ENCODE measurements at regions not wholly inside any gene's neighbourhood (a gene's known extent, or its start where the extent isn't known, plus 50 kb on each side); places are given as distances from the start of the nearest gene placed in this dataset.

DNA sequence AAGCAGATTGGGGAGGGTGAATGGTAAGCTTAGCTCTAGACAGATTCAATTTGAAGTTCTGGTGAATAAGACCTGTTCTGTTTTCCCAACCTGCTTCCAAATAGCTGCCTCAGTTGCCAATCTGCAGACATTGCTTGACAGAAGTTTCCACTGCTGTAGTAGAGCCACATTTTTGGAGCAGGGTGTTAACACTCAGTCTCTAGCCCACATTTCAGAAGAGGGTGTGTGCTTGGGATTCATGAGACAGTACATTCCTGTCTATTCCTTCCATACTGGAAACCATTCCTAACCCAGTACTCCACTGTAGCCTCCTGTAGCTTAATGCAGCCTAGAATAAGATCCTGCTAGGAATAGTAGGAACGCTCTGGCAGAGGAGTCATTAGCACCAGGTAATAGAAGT is 450.5 kb downstream of the NUF2 start:
- no peak overlapping the region for H3K4ac ChIP-seq (ENCODE audit: low read depth, low read length)
- no peak overlapping the region for H2BK120ac ChIP-seq (ENCODE audit: low read depth, low read length)
- TF ChIP-seq, protein P1, sequence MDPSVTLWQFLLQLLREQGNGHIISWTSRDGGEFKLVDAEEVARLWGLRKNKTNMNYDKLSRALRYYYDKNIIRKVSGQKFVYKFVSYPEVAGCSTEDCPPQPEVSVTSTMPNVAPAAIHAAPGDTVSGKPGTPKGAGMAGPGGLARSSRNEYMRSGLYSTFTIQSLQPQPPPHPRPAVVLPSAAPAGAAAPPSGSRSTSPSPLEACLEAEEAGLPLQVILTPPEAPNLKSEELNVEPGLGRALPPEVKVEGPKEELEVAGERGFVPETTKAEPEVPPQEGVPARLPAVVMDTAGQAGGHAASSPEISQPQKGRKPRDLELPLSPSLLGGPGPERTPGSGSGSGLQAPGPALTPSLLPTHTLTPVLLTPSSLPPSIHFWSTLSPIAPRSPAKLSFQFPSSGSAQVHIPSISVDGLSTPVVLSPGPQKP (IDR thresholded peaks at IDR 0.05; ENCODE audit: borderline replicate concordance, low read depth, low read length): no peak
- TF ChIP-seq BHLHE40 (IDR thresholded peaks at IDR 0.05; ENCODE audit: low read depth, low read length) (no peak), RAD21 (IDR thresholded peaks at IDR 0.05; ENCODE audit: low read length) (no peak), SMC3 (IDR thresholded peaks at IDR 0.05; ENCODE audit: low read depth, low read length) (no peak), MAFK (IDR thresholded peaks at IDR 0.05; ENCODE audit: low read depth, low read length) (no peak), POLR2A (IDR thresholded peaks at IDR 0.05; ENCODE audit: low read depth, low read length) (no peak), RFX5 (IDR thresholded peaks at IDR 0.05; ENCODE audit: low read depth, low read length) (no peak), MXI1 (IDR thresholded peaks at IDR 0.05; ENCODE audit: borderline replicate concordance, low read depth, low read length) (no peak), FOS (IDR thresholded peaks at IDR 0.05; ENCODE audit: low read depth, low read length) (no peak), CHD1 (IDR thresholded peaks at IDR 0.05; ENCODE audit: low read depth, low read length) (no peak), MAZ (IDR thresholded peaks at IDR 0.05; ENCODE audit: borderline replicate concordance, low read depth, low read length) (no peak), RCOR1 (IDR thresholded peaks at IDR 0.05; ENCODE audit: insufficient replicate concordance, low read length) (no peak), CEBPB (IDR thresholded peaks at IDR 0.05; ENCODE audit: low read depth, low read length) (no peak), NFE2L2 (IDR thresholded peaks at IDR 0.05; ENCODE audit: low read depth, low read length) (no peak)
- TF ChIP-seq, protein P2, sequence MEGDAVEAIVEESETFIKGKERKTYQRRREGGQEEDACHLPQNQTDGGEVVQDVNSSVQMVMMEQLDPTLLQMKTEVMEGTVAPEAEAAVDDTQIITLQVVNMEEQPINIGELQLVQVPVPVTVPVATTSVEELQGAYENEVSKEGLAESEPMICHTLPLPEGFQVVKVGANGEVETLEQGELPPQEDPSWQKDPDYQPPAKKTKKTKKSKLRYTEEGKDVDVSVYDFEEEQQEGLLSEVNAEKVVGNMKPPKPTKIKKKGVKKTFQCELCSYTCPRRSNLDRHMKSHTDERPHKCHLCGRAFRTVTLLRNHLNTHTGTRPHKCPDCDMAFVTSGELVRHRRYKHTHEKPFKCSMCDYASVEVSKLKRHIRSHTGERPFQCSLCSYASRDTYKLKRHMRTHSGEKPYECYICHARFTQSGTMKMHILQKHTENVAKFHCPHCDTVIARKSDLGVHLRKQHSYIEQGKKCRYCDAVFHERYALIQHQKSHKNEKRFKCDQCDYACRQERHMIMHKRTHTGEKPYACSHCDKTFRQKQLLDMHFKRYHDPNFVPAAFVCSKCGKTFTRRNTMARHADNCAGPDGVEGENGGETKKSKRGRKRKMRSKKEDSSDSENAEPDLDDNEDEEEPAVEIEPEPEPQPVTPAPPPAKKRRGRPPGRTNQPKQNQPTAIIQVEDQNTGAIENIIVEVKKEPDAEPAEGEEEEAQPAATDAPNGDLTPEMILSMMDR (conservative IDR thresholded peaks at IDR 0.05; ENCODE audit: low read depth, low read length): no peak
- TF ChIP-seq, protein P3, sequence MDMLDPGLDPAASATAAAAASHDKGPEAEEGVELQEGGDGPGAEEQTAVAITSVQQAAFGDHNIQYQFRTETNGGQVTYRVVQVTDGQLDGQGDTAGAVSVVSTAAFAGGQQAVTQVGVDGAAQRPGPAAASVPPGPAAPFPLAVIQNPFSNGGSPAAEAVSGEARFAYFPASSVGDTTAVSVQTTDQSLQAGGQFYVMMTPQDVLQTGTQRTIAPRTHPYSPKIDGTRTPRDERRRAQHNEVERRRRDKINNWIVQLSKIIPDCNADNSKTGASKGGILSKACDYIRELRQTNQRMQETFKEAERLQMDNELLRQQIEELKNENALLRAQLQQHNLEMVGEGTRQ (IDR thresholded peaks at IDR 0.05; ENCODE audit: low read depth, low read length): no peak
- no peaks in the 10 kb centered on the region for H4K20me1 ChIP-seq (ENCODE audit: insufficient read depth, low read length)
- ATAC-seq (ENCODE audit: low read depth): no peak
- H3K27me3 ChIP-seq (ENCODE audit: control insufficient read depth, insufficient read depth, low read length): no peaks in the 10 kb centered on the region
- POLR2A ChIA-PET (ENCODE audit: unreplicated experiment): no interaction called here
- H4K8ac ChIP-seq (ENCODE audit: low read depth in 2 of 2, low read length in 2 of 2): no peak overlapping the region
- H3K56ac ChIP-seq (ENCODE audit: extremely low read depth, insufficient read depth, low read length): no peak overlapping the region
- no peaks in the 10 kb centered on the region for H3K79me1 ChIP-seq (ENCODE audit: low read depth in 1 of 2, low read length in 2 of 2)
- no peaks in the 10 kb centered on the region for H3K36me3 ChIP-seq (ENCODE audit: control insufficient read depth, insufficient read depth, low read length)
- no peaks in the 10 kb centered on the region for H3K4me1 ChIP-seq (ENCODE audit: control insufficient read depth, insufficient read depth, low read length)
- 0 out of 2 replicates have a peak, but pooled peaks cover 1% of the 10 kb centered on the region for H3K9me3 ChIP-seq (ENCODE audit: control insufficient read depth, insufficient read depth, low read length)
- H3K14ac ChIP-seq (replicated peaks; ENCODE audit: low read depth, low read length): no peak overlapping the region
- no peak overlapping the region for H2AK9ac ChIP-seq (replicated peaks; ENCODE audit: low read depth, low read length, poor library complexity)
- no peak overlapping the region for H3K4me2 ChIP-seq (ENCODE audit: low read depth, low read length)
- no peak overlapping the region for H3K27ac ChIP-seq (ENCODE audit: insufficient read depth, low read length)
- H2BK20ac ChIP-seq (ENCODE audit: low read depth, low read length): no peak overlapping the region
- BruUV-seq (replicated peaks): no TSS peak
- no peak overlapping the region for H3K9ac ChIP-seq (ENCODE audit: low read depth, low read length)
- H3K18ac ChIP-seq (ENCODE audit: low read depth, low read length): no peak overlapping the region
- H3K4me3 ChIP-seq (ENCODE audit: insufficient read depth, low read depth, low read length): no peak overlapping the region
- H4K5ac ChIP-seq (ENCODE audit: low read depth, low read length): no peak overlapping the region
- dilution Hi-C loops (cut with HindIII; ENCODE audit: low sequenced_read_pairs, unreplicated experiment): no loop called here
- CTCF ChIA-PET: no interaction called here
- H2BK15ac ChIP-seq (ENCODE audit: low read depth, low read length): no peak overlapping the region
- no peaks in the 10 kb centered on the region for H3K9me1 ChIP-seq (ENCODE audit: insufficient read depth, low read length)
- in situ Hi-C loops (cut with MboI; ENCODE audit: low sequenced_read_pairs): no loop called here
- intact Hi-C loops (cut with micrococcal nuclease): no loop called here
- no peak overlapping the region for H2AK5ac ChIP-seq (ENCODE audit: low read depth, low read length)
- H2AFZ ChIP-seq (replicated peaks; ENCODE audit: low read length, poor library complexity): no peak overlapping the region
- no peak overlapping the region for H2BK5ac ChIP-seq (ENCODE audit: low read depth, low read length, poor library complexity, severe bottlenecking)
- DNase-seq: no peak
- WGBS, 2 experiments (ENCODE audit: extremely low coverage in 2 of 2, insufficient read length in 1 of 2): no CpG with 5 or more reads among the region's 1 CpG
- no peak overlapping the region for H4K91ac ChIP-seq (ENCODE audit: insufficient read depth, low read depth, low read length)
- H3K23ac ChIP-seq (ENCODE audit: low read depth, low read length): no peak overlapping the region

All from IMR-90 (cell line).